NCI-H2029 (cell line): ENCODE measurements at regions not wholly inside any gene's neighbourhood (a gene's known extent, or its start where the extent isn't known, plus 50 kb on each side); places are given as distances from the start of the nearest gene placed in this dataset.
"Not testable (repeated sequence)": the region's sequence is repeated elsewhere in the genome, so short reads cannot be mapped to it uniquely, and the experiment has no call there.

Source experiments
- DNase-seq: peaks from one replicate; lab custom pipeline; 2025; lab: John Stamatoyannopoulos, UW

DNA sequence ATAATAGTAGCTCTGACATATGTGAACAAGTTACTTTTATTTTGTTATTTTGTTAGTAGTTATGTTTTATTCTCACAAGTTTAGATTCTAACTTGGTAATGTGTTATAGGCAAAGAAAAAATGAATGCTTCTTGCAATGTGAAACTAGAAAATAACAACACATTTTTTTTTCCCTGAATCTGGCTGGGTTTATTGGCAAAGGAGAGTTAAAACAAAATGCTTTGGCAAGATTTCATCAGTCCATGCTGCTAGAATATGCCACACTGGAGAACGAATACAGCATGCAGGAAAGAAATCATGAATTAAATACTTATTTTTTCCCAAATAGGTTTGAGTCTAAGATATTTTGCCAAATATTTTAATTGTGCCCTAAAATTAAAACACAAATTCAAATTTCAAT is 1048.1 kb upstream of the ACO1 start:
- no peak for DNase-seq

DNA sequence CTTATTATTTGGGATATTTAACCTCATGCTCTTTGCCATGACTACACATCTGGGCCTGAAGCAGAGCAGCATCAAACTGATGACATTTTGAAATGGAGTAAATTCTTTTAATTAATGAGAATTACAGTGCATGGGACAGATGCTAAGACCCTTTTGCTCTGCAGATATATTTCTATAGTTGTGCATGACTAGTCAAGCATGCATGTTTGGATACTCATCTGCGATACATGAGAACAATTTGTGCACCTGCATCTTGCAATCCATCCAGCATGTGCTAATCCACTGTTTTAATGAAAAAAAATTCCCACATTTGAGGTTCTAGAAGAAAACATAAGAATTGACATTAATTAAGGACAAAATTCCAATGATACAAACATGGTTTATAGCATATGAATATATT is 1047.6 kb upstream of the ACO1 start:
- no peak for DNase-seq

DNA sequence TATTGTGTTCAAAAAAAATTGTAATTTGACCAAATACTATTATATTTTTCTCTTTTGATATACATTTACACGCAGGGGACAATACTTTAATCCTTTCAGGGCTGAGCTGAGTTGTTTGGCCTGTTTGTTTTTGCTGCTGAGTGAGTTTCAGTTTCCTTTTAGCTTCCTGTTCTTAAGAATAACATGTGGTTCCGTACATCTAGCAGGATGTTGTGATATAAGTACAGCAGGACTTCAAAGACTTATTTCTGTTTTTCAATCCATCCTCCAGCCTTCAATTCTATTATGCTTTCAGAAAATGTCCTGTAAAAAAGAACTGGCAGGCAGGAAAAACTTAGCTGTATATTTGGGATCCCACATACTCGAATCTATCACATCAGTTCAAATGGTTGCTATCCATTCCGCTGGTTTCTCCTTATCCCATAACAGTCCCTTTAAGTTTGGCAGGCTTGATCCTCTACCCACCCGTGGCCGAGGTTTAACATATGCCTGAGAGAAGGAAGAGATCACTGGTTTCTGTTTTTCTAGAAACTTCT is 1037.3 kb upstream of the ACO1 start:
- DNase-seq, result peak; percentile 38

DNA sequence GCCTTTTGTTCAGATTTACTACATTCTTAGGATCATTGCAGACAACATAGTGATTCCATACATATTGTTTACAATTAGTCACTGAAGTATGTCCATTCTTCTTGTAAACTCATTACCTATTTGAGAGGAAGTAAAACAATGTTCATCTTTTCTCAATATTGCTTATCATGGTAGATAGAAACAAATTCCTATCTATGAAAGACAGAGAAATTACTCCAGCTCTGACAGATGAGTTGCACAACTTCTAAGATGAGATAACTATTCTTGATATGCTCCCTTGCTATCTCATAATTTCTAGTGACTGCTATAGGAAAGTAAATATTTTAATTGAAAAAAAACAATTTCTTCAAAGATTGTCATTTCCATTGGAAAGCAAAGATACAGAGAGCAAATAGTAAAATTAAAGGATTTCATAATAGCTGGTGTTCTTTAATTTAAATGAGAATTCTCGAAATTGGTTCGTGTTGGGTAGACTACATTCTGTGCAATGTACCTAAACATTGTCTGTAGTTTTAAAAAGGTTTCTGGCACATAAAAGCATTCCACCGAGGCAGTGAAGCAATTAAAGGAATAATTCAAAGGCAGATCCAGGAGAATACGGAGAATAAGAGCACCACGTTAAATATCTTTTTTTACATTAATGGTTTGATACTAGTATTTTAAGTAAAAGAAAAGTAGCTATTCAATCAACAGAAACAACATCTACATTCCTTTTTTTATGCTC is 1029.1 kb upstream of the ACO1 start:
- DNase-seq, result no peak

DNA sequence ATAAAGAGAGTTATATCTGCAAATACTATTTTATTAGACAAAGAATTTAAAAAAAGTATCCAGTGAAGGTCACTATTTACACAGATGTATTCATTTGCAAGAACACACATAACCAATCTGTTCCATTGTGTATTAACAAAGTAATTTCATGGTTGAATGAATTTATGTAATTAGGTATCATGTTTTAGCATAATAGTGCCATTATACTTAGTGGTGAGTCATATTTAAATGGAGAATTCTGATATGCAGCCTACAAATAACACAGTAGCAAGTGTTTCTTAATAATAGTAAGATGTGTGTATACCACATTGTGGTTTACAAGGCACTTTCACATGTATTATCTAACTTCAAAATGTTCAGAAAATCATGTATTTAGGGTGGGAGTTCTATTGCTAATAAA is 1028.5 kb upstream of the ACO1 start:
- peak; percentile 57 for DNase-seq

- DNase-seq, result no peak
Measured at GRCh38 chr9:31359071-31359470, 1025.4 kb upstream of the ACO1 start.

DNA sequence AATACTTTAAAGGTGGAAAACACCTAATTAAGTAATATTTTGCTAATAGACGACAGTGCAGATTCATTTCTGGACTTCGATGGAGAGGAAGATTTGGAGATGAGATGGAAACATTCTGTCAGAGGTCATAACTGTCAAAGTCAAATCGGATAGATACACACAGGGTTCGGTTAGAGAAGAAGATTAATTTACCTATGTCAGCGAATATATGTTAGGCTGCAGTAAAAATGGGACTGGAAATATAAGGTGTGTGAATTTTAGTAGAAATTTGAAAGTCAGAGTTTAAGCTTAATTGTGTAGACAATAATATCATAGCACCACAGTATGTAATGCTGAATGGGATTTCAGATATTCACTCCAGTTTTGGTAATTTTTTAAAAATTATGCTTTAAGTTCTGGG is 1020.3 kb upstream of the ACO1 start:
- DNase-seq, result no peak

GRCh38 chr9:31372799-31373587 is 1011.5 kb upstream of the ACO1 start:
- no peak for DNase-seq

- DNase-seq, result no peak
Measured at GRCh38 chr9:31377358-31377757, 1007.1 kb upstream of the ACO1 start.

DNA sequence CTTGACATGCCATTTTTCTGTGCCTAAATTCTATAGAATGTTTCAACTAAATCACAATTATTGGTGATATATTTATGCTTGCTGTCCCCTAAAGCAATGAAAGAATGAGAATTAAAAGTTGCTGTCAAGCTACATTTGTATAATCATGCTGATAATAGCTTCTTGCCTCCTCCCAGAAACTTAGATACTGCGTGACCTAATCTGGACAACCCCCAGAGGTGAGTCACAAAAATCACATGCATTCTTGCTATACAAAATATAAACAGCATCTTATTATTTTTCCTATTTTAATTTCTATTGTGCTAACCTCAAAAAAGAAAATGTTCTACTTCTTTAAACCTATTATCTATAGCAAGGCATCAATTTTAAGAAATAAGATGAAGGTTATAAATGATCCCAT is 995.8 kb upstream of the ACO1 start:
- DNase-seq, result no peak

DNA sequence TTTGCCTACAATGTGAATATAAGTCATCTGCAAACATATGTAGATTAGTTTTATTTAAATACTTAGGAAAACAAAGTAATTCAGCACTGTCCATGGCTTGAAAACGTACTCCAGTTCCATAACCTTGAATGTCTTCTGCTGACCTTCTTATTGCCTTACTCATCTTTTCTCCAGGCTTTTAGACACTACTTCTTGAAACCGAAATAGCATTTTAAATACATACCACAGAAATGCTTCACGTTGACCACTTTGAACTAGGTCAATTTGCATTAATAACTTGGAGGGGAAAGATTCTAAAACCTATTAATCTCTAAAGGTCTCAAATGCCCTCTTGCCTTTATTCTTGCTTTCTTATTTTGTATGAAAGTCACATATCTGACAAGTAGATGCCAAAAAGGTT is 995.4 kb upstream of the ACO1 start:
- DNase-seq, result no peak

GRCh38 chr9:31390403-31391025 is 993.9 kb upstream of the ACO1 start:
- DNase-seq, result no peak

DNA sequence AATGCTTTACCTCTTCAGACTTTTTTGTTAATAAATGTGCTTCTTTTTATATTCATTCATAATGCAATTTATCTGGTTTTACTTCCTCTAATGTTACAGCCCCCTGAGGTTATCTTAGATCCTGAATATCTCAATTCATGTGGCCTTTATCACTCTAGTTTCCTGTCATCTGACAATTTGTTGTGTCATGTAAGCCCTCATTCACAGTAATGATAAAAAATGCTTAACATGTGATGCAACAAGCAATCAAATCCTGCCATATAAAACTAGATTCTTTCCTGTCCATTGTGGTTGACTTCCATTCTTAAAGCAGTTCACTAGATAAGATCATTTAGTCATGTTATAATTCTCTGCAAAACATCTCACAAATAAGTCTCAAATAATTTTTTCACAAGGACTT is 991.2 kb upstream of the ACO1 start:
- DNase-seq, result no peak

DNA sequence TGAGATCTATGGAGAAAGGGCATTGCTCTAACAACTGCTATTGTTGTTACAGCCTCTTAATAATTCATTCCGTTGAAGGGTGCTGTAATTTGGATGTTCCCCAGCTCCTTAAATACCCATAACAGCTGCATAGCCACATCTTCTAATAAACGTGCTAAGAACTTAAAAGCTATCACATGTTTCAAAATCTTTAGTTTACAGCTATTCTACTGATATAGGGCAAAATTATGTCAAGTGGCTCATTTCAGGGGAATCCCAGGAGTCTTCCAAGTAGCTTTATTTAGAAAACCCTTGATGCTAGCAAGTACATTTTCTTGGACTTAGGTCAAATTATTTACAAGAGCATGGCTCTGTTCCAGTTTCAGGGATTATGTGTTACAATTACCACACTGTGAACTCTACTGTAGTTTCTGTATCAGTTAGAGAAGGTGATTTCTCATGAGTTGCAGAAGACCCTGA is 990.4 kb upstream of the ACO1 start:
- peak; percentile 8 for DNase-seq

GRCh38 chr9:31412081-31412480 is 972.4 kb upstream of the ACO1 start:
- no peak for DNase-seq

DNA sequence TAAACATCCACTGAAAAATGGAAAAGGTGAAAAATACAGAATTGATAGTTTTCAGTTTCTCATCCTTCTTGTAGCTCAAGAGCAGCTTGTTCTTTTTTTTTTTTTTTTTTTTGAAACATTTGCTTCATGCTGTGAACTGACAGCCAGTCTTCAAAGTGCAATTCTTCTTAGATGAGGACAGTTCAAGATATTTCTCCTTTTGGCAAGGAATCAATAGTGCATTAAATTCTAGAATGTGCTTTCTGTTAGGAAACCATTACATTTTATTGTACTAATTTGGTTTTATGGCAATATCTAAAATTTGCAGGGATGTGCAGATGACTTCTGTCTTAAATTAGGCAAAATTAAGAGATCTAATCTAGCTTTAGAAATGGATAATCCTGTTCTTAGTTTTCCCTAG is 969.3 kb upstream of the ACO1 start:
- DNase-seq, result no peak

- no peak for DNase-seq
Measured at GRCh38 chr9:31418419-31418818, 966.0 kb upstream of the ACO1 start.

DNA sequence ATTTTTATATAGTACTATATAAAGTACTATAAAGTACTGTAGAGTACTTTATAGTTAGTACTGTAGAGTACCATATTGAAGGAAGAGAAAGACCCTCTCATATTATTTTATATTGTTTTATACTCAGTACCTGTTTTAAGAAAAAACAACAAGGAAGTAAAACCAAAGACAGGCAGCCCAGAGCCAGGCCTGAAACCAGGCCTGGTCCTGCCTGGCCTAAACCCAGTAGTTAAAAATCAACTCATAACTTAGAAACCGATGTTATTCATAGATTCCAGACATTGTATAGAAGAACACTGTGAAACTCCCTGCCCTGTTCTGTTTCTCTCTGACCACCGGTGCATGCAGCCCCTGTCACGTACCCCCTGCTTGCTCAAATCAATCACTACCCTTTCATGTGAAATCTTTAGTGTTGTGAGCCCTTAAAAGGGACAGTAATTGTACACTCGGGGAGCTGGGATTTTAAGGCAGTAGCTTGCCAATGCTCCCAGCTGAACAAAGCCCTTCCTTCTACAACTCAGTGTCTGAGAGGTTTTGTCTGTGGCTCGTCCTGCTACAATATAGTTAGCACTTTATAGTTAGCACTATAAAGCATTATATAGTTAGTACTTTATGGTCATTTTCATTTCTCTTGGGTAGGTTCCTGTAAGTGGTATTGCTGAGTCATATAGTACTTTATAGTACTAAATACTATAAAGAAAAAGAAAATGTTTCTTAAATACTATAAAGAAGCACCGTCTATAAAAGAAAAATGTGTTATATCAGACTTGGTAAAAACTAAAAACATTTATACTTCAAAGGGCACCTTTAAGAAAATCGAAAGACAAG is 940.6 kb upstream of the ACO1 start:
- DNase-seq, result not testable (repeated sequence)

DNA sequence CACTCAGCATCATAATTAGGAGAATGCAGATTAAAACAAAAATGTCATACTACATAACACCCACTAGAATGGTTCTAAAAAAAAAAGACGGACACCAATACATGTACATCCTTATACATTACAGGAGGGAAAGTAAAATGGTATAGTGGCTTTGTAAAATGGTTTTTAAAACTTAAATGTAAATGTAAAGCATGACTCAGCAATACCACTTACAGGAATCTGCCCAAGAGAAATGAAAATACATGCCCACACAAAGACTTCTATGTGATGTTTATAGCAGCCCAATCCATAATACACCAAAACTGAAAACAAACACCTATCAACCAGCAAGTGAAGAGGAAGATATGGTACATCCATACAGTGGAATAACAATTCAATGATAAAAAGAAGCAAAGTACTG is 939.1 kb upstream of the ACO1 start:
- no peak for DNase-seq

- no peak for DNase-seq
Measured at GRCh38 chr9:31445960-31446359, 938.5 kb upstream of the ACO1 start.

- DNase-seq, result no peak
Measured at GRCh38 chr9:31467075-31467474, 917.4 kb upstream of the ACO1 start.

- no peak for DNase-seq
Measured at GRCh38 chr9:31470051-31470450, 914.4 kb upstream of the ACO1 start.
